GM12872 (cell line): ENCODE measurements at regions not wholly inside any gene's neighbourhood (a gene's known extent, or its start where the extent isn't known, plus 50 kb on each side); places are given as distances from the start of the nearest gene placed in this dataset.

Experiments used
- TF ChIP-seq, protein P1 (sequence below): IDR thresholded peaks from 3 replicates; pipeline ENCODE4 v1.5.1; 2011; ENCODE audit warnings: low read depth, mild to moderate bottlenecking, low read length, moderate library complexity; ENCODE audit not compliant: insufficient read depth

DNA sequence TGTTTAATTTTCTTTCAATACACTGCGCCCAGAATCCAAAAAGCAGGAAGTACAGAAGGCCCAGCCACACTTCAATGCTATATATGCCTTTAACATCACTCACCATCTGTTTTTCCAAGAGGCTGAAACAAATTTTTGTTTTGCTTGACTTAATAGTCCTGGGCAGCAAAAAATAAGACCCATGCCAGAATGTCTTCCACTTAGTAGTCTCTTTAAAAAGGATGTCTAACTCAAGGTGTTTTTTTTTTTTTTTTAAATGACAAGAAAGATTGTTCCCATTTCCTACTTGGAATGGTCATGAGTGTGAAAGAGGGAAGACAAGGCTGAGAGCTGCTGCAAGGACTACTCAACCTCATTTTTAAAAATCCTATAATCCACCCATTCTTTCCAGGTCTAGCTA is 590.3 kb upstream of the SGO1 start:
- TF ChIP-seq, protein P1, sequence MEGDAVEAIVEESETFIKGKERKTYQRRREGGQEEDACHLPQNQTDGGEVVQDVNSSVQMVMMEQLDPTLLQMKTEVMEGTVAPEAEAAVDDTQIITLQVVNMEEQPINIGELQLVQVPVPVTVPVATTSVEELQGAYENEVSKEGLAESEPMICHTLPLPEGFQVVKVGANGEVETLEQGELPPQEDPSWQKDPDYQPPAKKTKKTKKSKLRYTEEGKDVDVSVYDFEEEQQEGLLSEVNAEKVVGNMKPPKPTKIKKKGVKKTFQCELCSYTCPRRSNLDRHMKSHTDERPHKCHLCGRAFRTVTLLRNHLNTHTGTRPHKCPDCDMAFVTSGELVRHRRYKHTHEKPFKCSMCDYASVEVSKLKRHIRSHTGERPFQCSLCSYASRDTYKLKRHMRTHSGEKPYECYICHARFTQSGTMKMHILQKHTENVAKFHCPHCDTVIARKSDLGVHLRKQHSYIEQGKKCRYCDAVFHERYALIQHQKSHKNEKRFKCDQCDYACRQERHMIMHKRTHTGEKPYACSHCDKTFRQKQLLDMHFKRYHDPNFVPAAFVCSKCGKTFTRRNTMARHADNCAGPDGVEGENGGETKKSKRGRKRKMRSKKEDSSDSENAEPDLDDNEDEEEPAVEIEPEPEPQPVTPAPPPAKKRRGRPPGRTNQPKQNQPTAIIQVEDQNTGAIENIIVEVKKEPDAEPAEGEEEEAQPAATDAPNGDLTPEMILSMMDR, result no peak

DNA sequence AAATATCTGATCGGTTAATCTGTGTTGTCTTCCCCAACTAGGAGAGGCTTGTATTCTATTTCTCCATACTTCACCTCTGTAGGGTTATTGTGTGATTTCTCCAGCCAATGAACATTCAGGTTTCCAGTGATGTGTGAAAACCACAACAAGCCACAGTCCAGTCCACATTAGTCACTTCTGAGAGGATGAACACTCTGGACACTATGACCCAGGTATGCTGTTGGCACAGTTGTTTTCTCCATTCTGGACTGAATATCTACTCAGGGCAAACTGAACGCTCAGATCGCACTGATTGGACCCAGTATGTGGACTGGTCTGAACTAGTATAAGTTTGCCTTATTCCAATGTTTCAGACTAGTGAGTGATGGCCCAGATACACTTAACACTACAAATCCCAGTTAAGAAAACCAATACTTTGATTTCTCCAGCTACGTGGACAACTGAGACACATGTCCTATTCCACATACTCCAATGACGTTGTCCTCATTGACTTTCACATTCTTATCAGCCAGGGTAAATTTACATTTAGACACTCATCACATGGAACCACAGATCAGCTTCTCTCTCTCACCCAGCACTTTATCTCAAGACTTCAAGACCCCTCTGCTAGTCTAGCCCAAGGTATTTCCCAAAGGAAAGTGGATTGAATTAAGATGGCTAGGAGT is 587.4 kb upstream of the SGO1 start:
- TF ChIP-seq, protein P1, result no peak

DNA sequence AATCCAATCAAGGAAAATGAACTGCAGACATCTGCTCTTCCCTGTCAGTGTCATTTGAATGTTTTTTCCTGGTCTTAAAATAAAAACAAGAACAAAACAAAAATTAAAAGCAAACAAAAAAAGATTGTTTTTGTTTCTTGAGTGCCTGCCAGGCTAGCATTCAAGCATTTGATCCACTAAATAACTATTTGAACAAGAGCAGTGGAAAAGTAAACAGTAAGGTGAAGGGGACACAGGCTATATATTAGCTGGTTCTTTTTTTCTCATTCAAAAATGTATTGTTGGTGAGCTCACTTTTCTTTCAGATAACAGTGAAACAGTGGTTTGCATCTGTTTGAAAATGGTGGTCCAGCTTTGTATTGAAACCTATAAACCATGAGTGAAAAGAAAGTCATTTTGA is 586.9 kb upstream of the SGO1 start:
- TF ChIP-seq, protein P1, result no peak

DNA sequence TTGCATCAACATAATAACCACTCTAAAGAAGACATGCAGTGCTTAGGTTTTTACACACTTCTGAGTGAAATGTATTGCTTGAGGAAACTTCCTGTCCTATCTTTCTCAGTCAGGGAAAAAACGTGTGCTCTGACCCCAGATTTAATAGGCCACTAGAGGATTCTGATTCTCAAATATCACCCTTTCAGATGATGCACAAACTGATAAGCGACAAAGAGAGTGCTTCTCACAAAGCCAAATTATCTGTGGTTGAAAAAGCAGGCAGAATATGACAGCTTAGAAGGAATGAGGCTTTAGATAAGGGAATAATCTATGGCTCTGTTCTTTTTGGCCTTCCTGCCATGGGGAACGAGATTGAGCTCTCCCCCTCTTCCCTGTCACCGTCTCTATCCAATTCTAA is 583.4 kb upstream of the SGO1 start:
- TF ChIP-seq, protein P1, result no peak

DNA sequence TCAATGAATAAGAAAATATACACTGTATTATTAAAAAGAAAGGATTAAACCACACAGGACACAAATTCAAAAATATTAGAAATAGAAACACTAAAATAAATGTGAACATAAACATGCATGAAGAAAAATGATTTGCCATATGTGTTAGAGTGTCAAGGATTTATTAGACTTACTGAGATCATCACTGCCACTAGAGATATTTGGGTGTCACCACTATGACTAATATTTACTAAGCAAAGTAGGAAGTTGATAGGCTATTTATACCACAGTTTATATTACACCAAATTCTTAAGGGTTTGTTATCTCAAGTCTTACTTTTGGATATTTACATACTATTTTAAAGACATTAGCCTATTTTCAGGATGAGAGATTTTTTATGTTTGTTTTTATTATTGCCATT is 575.0 kb upstream of the SGO1 start:
- TF ChIP-seq, protein P1, result no peak

DNA sequence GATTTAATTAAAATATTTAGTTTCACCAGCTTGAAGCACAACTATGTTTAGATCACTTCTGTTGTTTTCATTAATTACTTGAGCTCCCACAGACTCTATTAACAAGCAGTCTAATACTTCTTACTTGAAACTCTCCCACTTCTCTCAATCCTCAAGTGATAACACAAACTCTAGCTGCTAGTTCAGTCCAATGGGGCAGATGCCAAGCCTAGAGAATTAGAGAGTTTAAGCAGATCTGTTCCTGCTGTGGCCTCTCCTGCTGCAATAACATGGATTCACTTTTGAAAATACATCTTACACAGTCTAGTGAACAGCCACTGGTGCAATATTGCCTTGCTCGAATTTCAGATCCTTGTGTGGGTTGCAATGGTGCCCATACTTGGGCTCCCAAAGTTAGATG is 566.4 kb upstream of the SGO1 start:
- TF ChIP-seq, protein P1, result no peak

DNA sequence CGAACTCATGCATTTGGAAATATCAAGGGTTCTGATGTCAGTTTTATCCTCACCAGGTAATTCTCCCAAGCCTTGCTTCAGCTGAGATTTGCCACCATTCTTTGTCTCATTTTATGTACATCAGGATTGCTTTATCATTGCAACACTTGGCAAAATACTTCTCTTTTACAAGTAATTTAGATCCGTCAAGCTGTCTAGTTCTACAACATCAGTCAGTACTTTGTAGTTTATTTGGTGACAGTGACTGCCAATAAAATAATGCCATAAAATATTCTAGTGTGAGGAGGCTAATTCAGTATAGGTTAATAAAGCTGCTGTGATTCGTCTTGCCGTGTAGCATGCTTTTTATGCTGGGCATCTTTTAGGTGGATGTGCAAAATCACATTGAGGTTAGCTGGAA is 565.3 kb upstream of the SGO1 start:
- TF ChIP-seq, protein P1, result no peak
